GM23338 (cell line): ENCODE measurements at regions not wholly inside any gene's neighbourhood (a gene's known extent, or its start where the extent isn't known, plus 50 kb on each side); places are given as distances from the start of the nearest gene placed in this dataset.

Experiments
- ATAC-seq: fragments of 200-7000 bp; cut with Tn5 transposase; 3 replicates; pipeline ENCODE4 v1.9.1; 2020
- DNase-seq: peaks from one replicate; pipeline ENCODE4 v3.0.0-alpha.2; 2015; ENCODE audit warnings: low spot score
- H2AFZ ChIP-seq: fragments of 200-600 bp; sonication (generic); 2 replicates; pipeline ENCODE4 v1.8.0; 2016; ENCODE audit warnings: antibody characterized with exemption, mild to moderate bottlenecking, moderate library complexity
- H3F3A ChIP-seq: fragments of 200-600 bp; sonication (generic); replicated peaks from 2 replicates; pipeline ENCODE4 v1.8.0; 2017; ENCODE audit warnings: antibody characterized with exemption, mixed run types, low read depth
- H3K27ac ChIP-seq: fragments of 200-600 bp; sonication (generic); 2 replicates; pipeline ENCODE4 v1.6.1; 2016; ENCODE audit warnings: low read depth
- H3K27me3 ChIP-seq: fragments of 200-600 bp; sonication (generic); 2 replicates; pipeline ENCODE4 v1.8.0; 2016; ENCODE audit warnings: mild to moderate bottlenecking, mixed run types, moderate library complexity; ENCODE audit not compliant: insufficient read depth
- H3K36me3 ChIP-seq: fragments of 200-600 bp; sonication (generic); 2 replicates; pipeline ENCODE4 v1.8.0; 2016; ENCODE audit warnings: mild to moderate bottlenecking; ENCODE audit not compliant: insufficient read depth
- H3K4me1 ChIP-seq: fragments of 200-600 bp; sonication (generic); 2 replicates; pipeline ENCODE4 v1.8.0; 2016; ENCODE audit warnings: mild to moderate bottlenecking, moderate library complexity; ENCODE audit not compliant: insufficient read depth
- H3K4me2 ChIP-seq: fragments of 200-600 bp; sonication (generic); 2 replicates; pipeline ENCODE4 v1.7.1; 2017; ENCODE audit warnings: mixed run types
- H3K4me3 ChIP-seq: fragments of 200-600 bp; sonication (generic); 2 replicates; pipeline ENCODE4 v1.6.1; 2016; ENCODE audit warnings: mixed run types
- H3K79me2 ChIP-seq: fragments of 200-600 bp; sonication (generic); replicated peaks from 2 replicates; pipeline ENCODE4 v1.8.0; 2017; ENCODE audit warnings: mild to moderate bottlenecking; ENCODE audit not compliant: insufficient read depth
- H3K9me2 ChIP-seq: fragments of 200-600 bp; sonication (generic); 2 replicates; pipeline ENCODE4 v1.8.0; 2017; ENCODE audit not compliant: insufficient read depth
- H4K20me1 ChIP-seq: fragments of 200-600 bp; sonication (generic); replicated peaks from 2 replicates; pipeline ENCODE4 v1.8.0; 2017; ENCODE audit warnings: mild to moderate bottlenecking; ENCODE audit not compliant: insufficient read depth
- H3K27ac Mint-ChIP-seq: 2 replicates; pipeline ENCODE4 v1.8.0; 2020; ENCODE audit warnings: inconsistent platforms, mild to moderate bottlenecking, moderate library complexity, mixed read lengths
- H3K27me3 Mint-ChIP-seq: 3 replicates; pipeline ENCODE4 v1.8.0; 2022; ENCODE audit warnings: low read depth, mild to moderate bottlenecking, moderate library complexity, mixed read lengths, inconsistent platforms; ENCODE audit not compliant: insufficient read depth, poor library complexity
- H3K36me3 Mint-ChIP-seq: 3 replicates; pipeline ENCODE4 v1.8.0; 2021; ENCODE audit warnings: low read depth, mild to moderate bottlenecking, inconsistent platforms, moderate library complexity, mixed read lengths
- H3K4me1 Mint-ChIP-seq: 3 replicates; pipeline ENCODE4 v1.8.0; 2020; ENCODE audit warnings: mild to moderate bottlenecking, inconsistent platforms, mixed read lengths
- H3K4me3 Mint-ChIP-seq: 3 replicates; pipeline ENCODE4 v1.8.0; 2021; ENCODE audit warnings: moderate library complexity, mild to moderate bottlenecking, inconsistent platforms, mixed read lengths
- H3K9me3 Mint-ChIP-seq: 3 replicates; pipeline ENCODE4 v1.8.0; 2020; ENCODE audit warnings: moderate library complexity, mild to moderate bottlenecking, inconsistent platforms, mixed read lengths
- CREB1 ChIP-seq: fragments of 250-450 bp; sonication (Bioruptor Pico); IDR thresholded peaks from 2 replicates; pipeline ENCODE4 v1.5.0; 2020; ENCODE audit warnings: low read depth, mild to moderate bottlenecking, moderate library complexity
- ETS1 ChIP-seq: IDR thresholded peaks from 2 replicates; pipeline ENCODE4 v1.6.1; 2016; ENCODE audit warnings: antibody characterized with exemption
- EZH2 ChIP-seq: fragments of 200-600 bp; sonication (generic); IDR thresholded peaks from one replicate; pipeline ENCODE4 v1.8.0; 2017; ENCODE audit warnings: antibody characterized with exemption, mild to moderate bottlenecking, low read depth; ENCODE audit not compliant: unreplicated experiment
- JUNB ChIP-seq: IDR thresholded peaks from one replicate; pipeline ENCODE4 v1.6.1; 2016; ENCODE audit warnings: antibody characterized with exemption; ENCODE audit not compliant: unreplicated experiment
- NANOG ChIP-seq: IDR thresholded peaks from 2 replicates; pipeline ENCODE4 v1.6.1; 2016; ENCODE audit warnings: antibody characterized with exemption, borderline replicate concordance
- POLR2AphosphoS5 ChIP-seq: IDR thresholded peaks from 2 replicates; pipeline ENCODE4 v1.6.1; 2016; ENCODE audit warnings: antibody characterized with exemption, low read depth
- STAT1 ChIP-seq: IDR thresholded peaks from one replicate; pipeline ENCODE4 v1.6.1; 2016; ENCODE audit warnings: antibody characterized with exemption; ENCODE audit not compliant: unreplicated experiment
- ZNF114 ChIP-seq: fragments of 250-450 bp; sonication (Bioruptor Pico); IDR thresholded peaks from 2 replicates; pipeline ENCODE4 v1.5.0; 2020; ENCODE audit warnings: mild to moderate bottlenecking, moderate library complexity
- ZNF331 ChIP-seq: fragments of 250-450 bp; sonication (Bioruptor Pico); IDR thresholded peaks from 2 replicates; pipeline ENCODE4 v1.5.0; 2020; ENCODE audit warnings: low read depth, mild to moderate bottlenecking, moderate library complexity
- TF ChIP-seq, protein P1 (sequence below): IDR thresholded peaks from one replicate; pipeline ENCODE4 v1.6.1; 2018; ENCODE audit warnings: antibody characterized with exemption; ENCODE audit not compliant: unreplicated experiment
- TF ChIP-seq, protein P2 (sequence below), 2 experiments: fragments of 200-600 bp in 1 of 2; sonication (generic) in 1 of 2; conservative IDR thresholded peaks; 2 replicates each; pipeline versions ENCODE4 v1.5.1 to v1.6.1; 2016 to 2017; ENCODE audit warnings: antibody characterized with exemption in 2 of 2, low read depth in 2 of 2, mild to moderate bottlenecking in 2 of 2, moderate library complexity in 1 of 2

- Histone ChIP-seq H2AFZ (no peak overlapping the region), H3K9me2 (peaks cover 16% of the 10 kb centered on the region), H3K4me2 (no peak overlapping the region), H3K36me3 (peaks cover 7% of the 10 kb centered on the region; the same call in 1 of the 2 replicates), H3K27me3 (no peaks in the 10 kb centered on the region), H3K27ac (no peak overlapping the region), H3K79me2 (no peaks in the 10 kb centered on the region), H4K20me1 (no peaks in the 10 kb centered on the region), H3K4me1 (no peaks in the 10 kb centered on the region; the same call in 1 of the 2 replicates), H3K4me3 (no peak overlapping the region), H3F3A (no peaks in the 10 kb centered on the region)
- no peak overlapping the region for H3K27ac Mint-ChIP-seq
- H3K36me3 Mint-ChIP-seq: peaks cover 7% of the 10 kb centered on the region
- TF ChIP-seq ZNF114 (no peak), POLR2AphosphoS5 (no peak), ETS1 (no peak), NANOG (no peak)
- no peak for DNase-seq
- H3K4me3 Mint-ChIP-seq: no peak overlapping the region
- no peak for ATAC-seq
- peaks cover 4% of the 10 kb centered on the region for H3K27me3 Mint-ChIP-seq
- peaks cover 9% of the 10 kb centered on the region for H3K9me3 Mint-ChIP-seq
- no peaks in the 10 kb centered on the region; the same call in 2 of the 3 replicates for H3K4me1 Mint-ChIP-seq
Measured at GRCh38 chr5:10057356-10057755, 192.3 kb downstream of the ATPSCKMT start.

GRCh38 chr5:10056228-10056760 lies 193.4 kb downstream of the ATPSCKMT start:
- no peaks in the 10 kb centered on the region for H4K20me1 ChIP-seq
- peaks cover 17% of the 10 kb centered on the region for H3K36me3 ChIP-seq
- no peak overlapping the region for H3K27ac ChIP-seq
- 0 out of 2 replicates have a peak overlapping the region, but pooled peaks have one; percentile 43 for H2AFZ ChIP-seq
- Mint-ChIP-seq H3K9me3 (peaks cover 19% of the 10 kb centered on the region), H3K4me3 (no peak overlapping the region), H3K27ac (no peak overlapping the region), H3K36me3 (peaks cover 16% of the 10 kb centered on the region), H3K27me3 (peaks cover 4% of the 10 kb centered on the region), H3K4me1 (no peaks in the 10 kb centered on the region; the same call in 2 of the 3 replicates)
- no peak for DNase-seq
- no peaks in the 10 kb centered on the region; the same call in 1 of the 2 replicates for H3K4me1 ChIP-seq
- no peaks in the 10 kb centered on the region for H3K79me2 ChIP-seq
- H3F3A ChIP-seq: no peaks in the 10 kb centered on the region
- no peak overlapping the region for H3K4me2 ChIP-seq
- H3K9me2 ChIP-seq: peaks cover 14% of the 10 kb centered on the region
- no peak overlapping the region for H3K4me3 ChIP-seq
- no peak for ATAC-seq
- no peaks in the 10 kb centered on the region for H3K27me3 ChIP-seq
- TF ChIP-seq, protein P1, sequence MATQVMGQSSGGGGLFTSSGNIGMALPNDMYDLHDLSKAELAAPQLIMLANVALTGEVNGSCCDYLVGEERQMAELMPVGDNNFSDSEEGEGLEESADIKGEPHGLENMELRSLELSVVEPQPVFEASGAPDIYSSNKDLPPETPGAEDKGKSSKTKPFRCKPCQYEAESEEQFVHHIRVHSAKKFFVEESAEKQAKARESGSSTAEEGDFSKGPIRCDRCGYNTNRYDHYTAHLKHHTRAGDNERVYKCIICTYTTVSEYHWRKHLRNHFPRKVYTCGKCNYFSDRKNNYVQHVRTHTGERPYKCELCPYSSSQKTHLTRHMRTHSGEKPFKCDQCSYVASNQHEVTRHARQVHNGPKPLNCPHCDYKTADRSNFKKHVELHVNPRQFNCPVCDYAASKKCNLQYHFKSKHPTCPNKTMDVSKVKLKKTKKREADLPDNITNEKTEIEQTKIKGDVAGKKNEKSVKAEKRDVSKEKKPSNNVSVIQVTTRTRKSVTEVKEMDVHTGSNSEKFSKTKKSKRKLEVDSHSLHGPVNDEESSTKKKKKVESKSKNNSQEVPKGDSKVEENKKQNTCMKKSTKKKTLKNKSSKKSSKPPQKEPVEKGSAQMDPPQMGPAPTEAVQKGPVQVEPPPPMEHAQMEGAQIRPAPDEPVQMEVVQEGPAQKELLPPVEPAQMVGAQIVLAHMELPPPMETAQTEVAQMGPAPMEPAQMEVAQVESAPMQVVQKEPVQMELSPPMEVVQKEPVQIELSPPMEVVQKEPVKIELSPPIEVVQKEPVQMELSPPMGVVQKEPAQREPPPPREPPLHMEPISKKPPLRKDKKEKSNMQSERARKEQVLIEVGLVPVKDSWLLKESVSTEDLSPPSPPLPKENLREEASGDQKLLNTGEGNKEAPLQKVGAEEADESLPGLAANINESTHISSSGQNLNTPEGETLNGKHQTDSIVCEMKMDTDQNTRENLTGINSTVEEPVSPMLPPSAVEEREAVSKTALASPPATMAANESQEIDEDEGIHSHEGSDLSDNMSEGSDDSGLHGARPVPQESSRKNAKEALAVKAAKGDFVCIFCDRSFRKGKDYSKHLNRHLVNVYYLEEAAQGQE: no peak
- no peak for TF ChIP-seq EZH2
- no peak for TF ChIP-seq ZNF331 (CRISPR knock-in tag)
- no peak for TF ChIP-seq JUNB
- no peak for TF ChIP-seq ZNF114
- no peak for TF ChIP-seq NANOG
- TF ChIP-seq, protein P2, sequence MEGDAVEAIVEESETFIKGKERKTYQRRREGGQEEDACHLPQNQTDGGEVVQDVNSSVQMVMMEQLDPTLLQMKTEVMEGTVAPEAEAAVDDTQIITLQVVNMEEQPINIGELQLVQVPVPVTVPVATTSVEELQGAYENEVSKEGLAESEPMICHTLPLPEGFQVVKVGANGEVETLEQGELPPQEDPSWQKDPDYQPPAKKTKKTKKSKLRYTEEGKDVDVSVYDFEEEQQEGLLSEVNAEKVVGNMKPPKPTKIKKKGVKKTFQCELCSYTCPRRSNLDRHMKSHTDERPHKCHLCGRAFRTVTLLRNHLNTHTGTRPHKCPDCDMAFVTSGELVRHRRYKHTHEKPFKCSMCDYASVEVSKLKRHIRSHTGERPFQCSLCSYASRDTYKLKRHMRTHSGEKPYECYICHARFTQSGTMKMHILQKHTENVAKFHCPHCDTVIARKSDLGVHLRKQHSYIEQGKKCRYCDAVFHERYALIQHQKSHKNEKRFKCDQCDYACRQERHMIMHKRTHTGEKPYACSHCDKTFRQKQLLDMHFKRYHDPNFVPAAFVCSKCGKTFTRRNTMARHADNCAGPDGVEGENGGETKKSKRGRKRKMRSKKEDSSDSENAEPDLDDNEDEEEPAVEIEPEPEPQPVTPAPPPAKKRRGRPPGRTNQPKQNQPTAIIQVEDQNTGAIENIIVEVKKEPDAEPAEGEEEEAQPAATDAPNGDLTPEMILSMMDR (conservative IDR thresholded peaks at IDR 0.05; ENCODE audit: low read depth in 2 of 2): no peak
- no peak for TF ChIP-seq CREB1
- TF ChIP-seq STAT1: no peak
